ENCODE measurements at regions not wholly inside any gene's neighbourhood (a gene's known extent, or its start where the extent isn't known, plus 50 kb on each side); places are given as distances from the start of the nearest gene placed in this dataset.

- no peaks in the 10 kb centered on the region for H3K27me3 ChIP-seq (replicated peaks)
- no peak for DNase-seq
- no peaks in the 10 kb centered on the region for H3K36me3 ChIP-seq (replicated peaks)
- no peak for TF ChIP-seq CTCF (IDR thresholded peaks at IDR 0.05; ENCODE audit: low read depth, low read length, missing control alignments)
- H3K4me3 ChIP-seq (ENCODE audit: low read depth, low read length), result no peak overlapping the region
- no peak overlapping the region for H3K27ac ChIP-seq
- in situ Hi-C loops (cut with HindIII; ENCODE audit: low pct_ligation_motif_present, low sequenced_read_pairs), result no loop called here
Measured at GRCh38 chr12:66932126-66932525, 253.2 kb upstream of the GRIP1 start.

GRCh38 chr12:66934302-66935062 lies 255.6 kb upstream of the GRIP1 start:
- Histone ChIP-seq H3K27ac (no peak overlapping the region), H3K27me3 (replicated peaks) (no peaks in the 10 kb centered on the region), H3K36me3 (replicated peaks) (no peaks in the 10 kb centered on the region), H3K4me3 (ENCODE audit: low read depth, low read length) (no peak overlapping the region)
- no peak for TF ChIP-seq CTCF (IDR thresholded peaks at IDR 0.05; ENCODE audit: low read depth, low read length, missing control alignments)
- no peak for DNase-seq
- in situ Hi-C loops (cut with HindIII; ENCODE audit: low pct_ligation_motif_present, low sequenced_read_pairs), result no loop called here

GRCh38 chr12:66941150-66941549 lies 262.3 kb upstream of the GRIP1 start:
- TF ChIP-seq CTCF (IDR thresholded peaks at IDR 0.05; ENCODE audit: low read depth, low read length, missing control alignments), result no peak
- H3K27me3 ChIP-seq (replicated peaks), result no peaks in the 10 kb centered on the region
- in situ Hi-C loops (cut with HindIII; ENCODE audit: low pct_ligation_motif_present, low sequenced_read_pairs), result no loop called here
- H3K27ac ChIP-seq, result peak overlapping the region; percentile 34
- no peaks in the 10 kb centered on the region for H3K36me3 ChIP-seq (replicated peaks)
- DNase-seq, result no peak
- no peak overlapping the region for H3K4me3 ChIP-seq (ENCODE audit: low read depth, low read length)

GRCh38 chr12:66942741-66943465 lies 264.0 kb upstream of the GRIP1 start:
- DNase-seq, result no peak
- Histone ChIP-seq H3K27me3 (replicated peaks) (no peaks in the 10 kb centered on the region), H3K4me3 (ENCODE audit: low read depth, low read length) (no peak overlapping the region), H3K27ac (no peak overlapping the region), H3K36me3 (replicated peaks) (no peaks in the 10 kb centered on the region)
- in situ Hi-C loops (cut with HindIII; ENCODE audit: low pct_ligation_motif_present, low sequenced_read_pairs), result no loop called here
- TF ChIP-seq CTCF (IDR thresholded peaks at IDR 0.05; ENCODE audit: low read depth, low read length, missing control alignments), result peak; percentile 12

- DNase-seq, result no peak
- Histone ChIP-seq H3K27ac (no peak overlapping the region), H3K36me3 (replicated peaks) (no peaks in the 10 kb centered on the region), H3K4me3 (ENCODE audit: low read depth, low read length) (no peak overlapping the region), H3K27me3 (replicated peaks) (no peaks in the 10 kb centered on the region)
- TF ChIP-seq CTCF (IDR thresholded peaks at IDR 0.05; ENCODE audit: low read depth, low read length, missing control alignments), result no peak
- in situ Hi-C loops (cut with HindIII; ENCODE audit: low pct_ligation_motif_present, low sequenced_read_pairs), result no loop called here
Measured at GRCh38 chr12:66944365-66944764, 265.5 kb upstream of the GRIP1 start.

Measured in brain microvascular endothelial cell (primary cell).